Gastroesophageal sphincter (tissue), 3 donors: ENCODE measurements at regions not wholly inside any gene's neighbourhood (a gene's known extent, or its start where the extent isn't known, plus 50 kb on each side); places are given as distances from the start of the nearest gene placed in this dataset.

Experiments used
- POLR2A ChIP-seq, 2 donors: fragments of 450-650 bp; IDR thresholded peaks; one replicate each; pipeline ENCODE4 v1.6.1; 2017; ENCODE audit warnings: antibody characterized with exemption in 2 of 2, mild to moderate bottlenecking in 2 of 2, moderate library complexity in 1 of 2
- TF ChIP-seq, protein P1 (sequence below), 4 experiments: fragments of 200-600 bp in 2 of 4; fragments of 450-650 bp in 2 of 4; sonication (generic) in 1 of 4; IDR thresholded peaks; one replicate each; pipeline ENCODE4 v1.5.1; 2017 to 2019; ENCODE audit warnings: antibody characterized with exemption in 4 of 4, mild to moderate bottlenecking in 2 of 4, moderate library complexity in 2 of 4

DNA sequence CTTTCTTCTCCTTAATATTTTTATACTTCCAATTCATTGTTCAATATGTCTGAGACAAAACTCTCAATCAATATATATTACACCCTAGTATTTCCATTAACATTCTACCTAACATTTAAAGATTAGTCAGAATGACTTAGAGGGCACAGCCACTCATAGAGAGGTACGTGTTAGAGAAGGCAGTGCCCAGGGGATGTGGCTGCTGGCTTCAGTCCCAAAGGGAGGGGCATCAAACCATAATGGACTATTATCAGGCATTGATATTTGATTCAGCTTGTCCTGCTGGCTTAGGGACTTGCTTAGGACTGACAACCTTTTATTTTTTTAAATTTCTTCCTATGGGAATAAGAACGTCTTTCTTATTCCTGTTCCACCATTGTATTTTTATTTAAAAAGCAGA lies 1392.0 kb upstream of the ATXN8OS start:
- TF ChIP-seq, protein P1, sequence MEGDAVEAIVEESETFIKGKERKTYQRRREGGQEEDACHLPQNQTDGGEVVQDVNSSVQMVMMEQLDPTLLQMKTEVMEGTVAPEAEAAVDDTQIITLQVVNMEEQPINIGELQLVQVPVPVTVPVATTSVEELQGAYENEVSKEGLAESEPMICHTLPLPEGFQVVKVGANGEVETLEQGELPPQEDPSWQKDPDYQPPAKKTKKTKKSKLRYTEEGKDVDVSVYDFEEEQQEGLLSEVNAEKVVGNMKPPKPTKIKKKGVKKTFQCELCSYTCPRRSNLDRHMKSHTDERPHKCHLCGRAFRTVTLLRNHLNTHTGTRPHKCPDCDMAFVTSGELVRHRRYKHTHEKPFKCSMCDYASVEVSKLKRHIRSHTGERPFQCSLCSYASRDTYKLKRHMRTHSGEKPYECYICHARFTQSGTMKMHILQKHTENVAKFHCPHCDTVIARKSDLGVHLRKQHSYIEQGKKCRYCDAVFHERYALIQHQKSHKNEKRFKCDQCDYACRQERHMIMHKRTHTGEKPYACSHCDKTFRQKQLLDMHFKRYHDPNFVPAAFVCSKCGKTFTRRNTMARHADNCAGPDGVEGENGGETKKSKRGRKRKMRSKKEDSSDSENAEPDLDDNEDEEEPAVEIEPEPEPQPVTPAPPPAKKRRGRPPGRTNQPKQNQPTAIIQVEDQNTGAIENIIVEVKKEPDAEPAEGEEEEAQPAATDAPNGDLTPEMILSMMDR (IDR thresholded peaks at IDR 0.05) = no peak
- no peak for TF ChIP-seq POLR2A (IDR thresholded peaks at IDR 0.05)
